Transverse colon (tissue), 3 donors: ENCODE measurements at regions not wholly inside any gene's neighbourhood (a gene's known extent, or its start where the extent isn't known, plus 50 kb on each side); places are given as distances from the start of the nearest gene placed in this dataset.

Experiments
- CTCF ChIP-seq, 5 experiments: fragments of 200-600 bp in 3 of 5; fragments of 450-650 bp in 2 of 5; sonication (generic) in 3 of 5; IDR thresholded peaks; 1 replicate in 2 of 5; 2 replicates in 3 of 5; pipeline ENCODE4 v1.5.1; 2016 to 2017; ENCODE audit warnings: antibody characterized with exemption in 5 of 5, inconsistent platforms in 3 of 5, mild to moderate bottlenecking in 2 of 5, moderate library complexity in 1 of 5
- POLR2A ChIP-seq: fragments of 450-650 bp; IDR thresholded peaks from one replicate; pipeline ENCODE4 v1.6.1; 2016; ENCODE audit warnings: antibody characterized with exemption, mild to moderate bottlenecking, moderate library complexity

GRCh38 chr4:123776267-123776666 is 379.7 kb downstream of the SPRY1 start:
- TF ChIP-seq CTCF (IDR thresholded peaks at IDR 0.05) (no peak), POLR2A (no peak)
